ENCODE measurements at regions not wholly inside any gene's neighbourhood (a gene's known extent, or its start where the extent isn't known, plus 50 kb on each side); places are given as distances from the start of the nearest gene placed in this dataset.

GRCh38 chr16:14329727-14330350 is 258.7 kb downstream of the MRTFB start:
- no peak overlapping the region for H3K4me3 ChIP-seq (replicated peaks; ENCODE audit: low read depth, low read length)
- DNase-seq (ENCODE audit: low read depth), result no peak
- TF ChIP-seq CTCF (IDR thresholded peaks at IDR 0.05; ENCODE audit: low read length, missing control alignments), result no peak

GRCh38 chr16:14325502-14326401 is 254.6 kb downstream of the MRTFB start:
- no peak for DNase-seq (ENCODE audit: low read depth)
- no peak for TF ChIP-seq CTCF (IDR thresholded peaks at IDR 0.05; ENCODE audit: low read length, missing control alignments)

GRCh38 chr16:14324581-14324980 is 253.5 kb downstream of the MRTFB start:
- TF ChIP-seq CTCF (IDR thresholded peaks at IDR 0.05; ENCODE audit: low read length, missing control alignments), result no peak
- peak; percentile 51 for DNase-seq (ENCODE audit: low read depth)
- no peak overlapping the region for H3K4me3 ChIP-seq (replicated peaks; ENCODE audit: low read depth, low read length)

More at GRCh38 chr16:14325502-14326401, 254.6 kb downstream of the MRTFB start:
- no peak overlapping the region for H3K4me3 ChIP-seq (replicated peaks; ENCODE audit: low read depth, low read length)

- H3K4me3 ChIP-seq (replicated peaks; ENCODE audit: low read depth, low read length), result no peak overlapping the region
- TF ChIP-seq CTCF (IDR thresholded peaks at IDR 0.05; ENCODE audit: low read length, missing control alignments), result no peak
- no peak for DNase-seq (ENCODE audit: low read depth)
These were observed 251.1 kb downstream of the MRTFB start for GRCh38 chr16:14322186-14322585.

GRCh38 chr16:14321542-14321941 is 250.4 kb downstream of the MRTFB start:
- no peak overlapping the region for H3K4me3 ChIP-seq (replicated peaks; ENCODE audit: low read depth, low read length)
- no peak for TF ChIP-seq CTCF (IDR thresholded peaks at IDR 0.05; ENCODE audit: low read length, missing control alignments)
- DNase-seq (ENCODE audit: low read depth), result no peak

GRCh38 chr16:14320406-14320805 is 249.3 kb downstream of the MRTFB start:
- H3K4me3 ChIP-seq (replicated peaks; ENCODE audit: low read depth, low read length), result no peak overlapping the region
- no peak for TF ChIP-seq CTCF (IDR thresholded peaks at IDR 0.05; ENCODE audit: low read length, missing control alignments)
- no peak for DNase-seq (ENCODE audit: low read depth)

Data from fibroblast of pulmonary artery (primary cell).